NCI-H345 (cell line): ENCODE measurements at regions not wholly inside any gene's neighbourhood (a gene's known extent, or its start where the extent isn't known, plus 50 kb on each side); places are given as distances from the start of the nearest gene placed in this dataset.

Experiments used
- DNase-seq: peaks from one replicate; lab custom pipeline; 2025; lab: John Stamatoyannopoulos, UW

DNA sequence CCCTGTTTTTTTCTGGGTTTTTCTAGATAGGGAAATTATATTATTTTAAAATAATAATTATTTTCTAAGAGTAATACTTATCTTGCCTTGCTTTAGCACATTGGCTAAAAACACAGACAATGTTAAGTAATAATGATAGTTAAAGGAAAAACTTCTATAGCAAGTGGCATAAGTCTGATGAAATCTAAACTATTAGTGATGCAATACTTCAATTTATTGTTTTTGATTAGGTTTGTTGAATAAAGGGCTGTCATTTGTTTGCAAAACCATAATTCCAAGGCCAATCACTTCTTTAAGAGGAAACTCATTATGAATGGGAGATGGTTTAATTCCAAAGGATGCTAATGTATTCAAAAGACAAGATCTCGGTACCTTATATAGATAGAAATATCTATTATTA, 293.8 kb upstream of the FBXL7 start:
- DNase-seq = no peak

- DNase-seq = no peak
These were observed 296.6 kb upstream of the FBXL7 start for GRCh38 chr5:15203376-15203775.

DNA sequence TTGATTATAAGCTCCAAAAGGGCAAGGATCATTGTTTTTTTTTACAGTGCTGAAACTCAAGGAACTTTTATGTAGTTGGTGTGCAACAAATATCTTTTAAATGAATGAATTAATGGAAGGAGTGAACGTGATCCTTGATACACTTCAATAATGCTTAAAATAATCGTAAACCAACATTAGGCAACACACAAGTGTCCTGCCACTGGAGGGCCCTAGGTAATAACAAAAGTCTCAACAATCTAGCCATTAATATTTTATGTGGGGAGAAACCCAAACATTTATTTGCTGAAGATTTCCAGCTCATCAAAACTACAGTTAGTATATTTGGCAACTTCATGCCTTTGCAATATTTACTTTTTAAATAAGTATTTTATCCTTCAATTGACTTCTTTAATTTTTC, 309.0 kb upstream of the FBXL7 start:
- DNase-seq = no peak

DNA sequence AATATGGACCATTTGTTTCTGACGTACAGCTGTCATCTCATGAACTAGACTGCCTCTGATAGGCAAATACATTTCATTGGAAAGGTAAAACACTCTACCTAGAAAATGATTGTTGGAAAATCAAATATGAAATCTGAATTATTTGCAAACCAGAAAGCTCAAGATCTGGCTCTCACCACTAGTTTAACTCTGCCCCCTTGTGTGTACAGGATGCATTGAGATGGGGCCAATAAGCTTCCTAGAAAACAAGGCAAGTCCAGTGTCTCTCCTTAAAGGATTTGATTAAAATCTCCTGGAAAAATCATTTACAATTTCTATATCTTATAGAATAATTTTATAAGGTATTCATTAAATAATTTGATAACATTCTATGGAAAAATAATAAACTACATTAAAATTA, 311.9 kb upstream of the ANKH start:
- DNase-seq = no peak

GRCh38 chr5:15170173-15170572, 298.6 kb upstream of the ANKH start:
- DNase-seq = no peak

DNA sequence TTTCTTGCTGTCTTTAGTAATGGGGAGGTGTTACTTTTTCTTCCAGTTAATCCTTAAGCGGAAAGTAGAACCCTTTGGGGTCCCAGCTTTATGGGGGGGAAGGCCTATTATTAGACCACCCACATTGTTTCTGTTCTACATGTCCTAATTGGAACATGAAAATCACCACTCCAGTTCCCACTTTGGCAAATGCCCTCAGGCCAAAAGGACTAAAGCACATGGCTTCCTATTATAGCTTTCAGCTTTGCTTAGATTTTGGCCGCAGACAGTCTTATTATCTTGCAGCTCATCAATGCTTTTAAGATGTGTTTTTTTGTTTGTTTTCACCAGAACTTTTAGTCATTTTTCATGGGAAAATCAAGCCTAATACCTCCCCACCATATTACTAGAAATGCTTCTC, 296.8 kb upstream of the ANKH start:
- DNase-seq = no peak

DNA sequence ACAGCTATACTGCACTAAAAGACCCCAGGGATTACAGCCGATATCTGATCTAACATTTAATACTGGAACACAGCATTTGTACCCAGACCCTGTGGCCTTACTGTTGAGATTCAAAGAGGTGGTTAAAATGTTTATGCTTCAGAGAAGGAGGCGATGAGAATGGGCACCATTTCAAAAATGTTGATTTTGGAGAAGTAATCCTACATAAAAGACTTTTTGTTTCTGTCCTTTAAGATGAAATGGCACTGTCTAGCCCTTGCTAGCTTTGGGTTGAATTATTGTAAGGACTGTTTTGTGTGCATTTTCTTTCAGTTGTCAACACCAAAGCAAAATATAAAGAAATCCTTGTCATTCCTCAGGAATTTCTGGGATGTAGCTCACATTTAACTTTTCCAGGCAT, 288.5 kb upstream of the ANKH start:
- DNase-seq = no peak

DNA sequence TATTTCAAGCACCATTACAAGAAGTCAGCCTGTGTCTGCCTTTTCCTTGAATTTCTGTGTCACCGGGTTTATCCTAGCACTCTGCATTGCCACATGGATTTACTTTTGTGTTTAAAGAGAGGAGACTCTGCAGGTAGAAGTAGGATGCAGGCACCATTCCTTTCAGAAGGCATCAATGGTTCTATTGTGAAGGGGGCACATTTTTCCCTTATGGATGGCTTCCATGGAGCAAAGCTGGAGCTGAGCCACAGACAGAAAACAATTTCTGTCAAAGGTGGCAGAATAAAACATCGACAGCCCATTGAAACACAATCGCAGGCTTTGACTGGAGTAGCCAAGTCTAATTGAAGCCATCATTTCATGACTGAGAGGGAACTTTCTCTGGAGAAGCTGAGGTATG, 288.0 kb upstream of the ANKH start:
- no peak for DNase-seq

DNA sequence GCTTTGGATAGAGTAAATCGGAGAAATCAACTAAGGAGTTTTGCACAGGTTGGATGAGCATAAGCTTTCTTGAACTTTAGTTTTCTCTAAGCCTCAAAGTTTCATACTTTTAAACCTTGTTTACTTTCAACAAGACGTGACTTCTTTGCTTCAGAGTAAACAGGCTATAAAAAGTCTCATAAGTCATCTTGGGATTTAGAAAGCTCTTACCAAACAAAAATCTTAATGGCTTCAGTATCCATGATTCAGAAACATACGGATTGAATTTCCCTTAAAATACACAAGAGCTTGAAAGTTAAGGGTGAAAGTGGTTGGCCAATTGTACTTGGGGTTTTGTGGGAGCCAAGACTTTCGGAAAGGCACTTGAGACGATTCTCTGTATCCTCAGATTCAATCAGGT, 270.9 kb upstream of the ANKH start:
- no peak for DNase-seq

DNA sequence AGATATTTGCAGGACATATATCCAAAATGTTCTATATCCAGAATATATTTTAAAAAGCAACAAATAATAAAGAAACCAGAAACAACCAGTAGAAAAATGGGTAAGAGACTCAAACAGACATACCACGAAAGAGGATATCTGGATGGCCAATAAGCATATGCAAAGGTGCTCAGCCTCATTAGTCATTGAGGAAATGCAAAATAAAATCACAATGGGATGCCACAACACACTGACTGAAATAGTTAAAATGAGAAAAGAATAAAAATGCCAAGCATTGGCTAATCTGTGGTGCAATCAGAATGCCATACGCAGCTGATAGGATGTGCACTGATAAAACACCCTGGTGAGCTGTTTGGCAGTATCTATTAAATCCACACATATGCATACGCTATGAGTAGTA, 265.8 kb upstream of the ANKH start:
- DNase-seq = no peak

DNA sequence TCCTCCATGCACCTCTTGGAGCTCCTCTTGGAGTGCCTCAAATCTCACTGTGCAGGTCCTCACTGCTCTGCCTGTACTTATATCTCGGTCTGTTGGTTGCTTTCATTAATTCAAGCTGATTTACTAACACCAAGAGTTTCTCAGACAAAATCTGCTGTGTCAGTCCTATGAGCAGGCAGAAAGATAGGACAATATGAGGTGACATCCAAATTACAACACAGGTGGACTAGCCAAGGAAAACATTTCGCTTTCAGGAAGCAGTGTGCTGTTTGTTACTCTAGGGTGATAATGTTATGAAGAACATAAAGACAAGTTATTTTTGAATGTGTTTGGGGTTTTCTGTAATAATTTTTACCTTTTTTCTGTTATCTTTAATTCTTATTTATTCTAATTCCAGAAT, 264.1 kb upstream of the ANKH start:
- no peak for DNase-seq

DNA sequence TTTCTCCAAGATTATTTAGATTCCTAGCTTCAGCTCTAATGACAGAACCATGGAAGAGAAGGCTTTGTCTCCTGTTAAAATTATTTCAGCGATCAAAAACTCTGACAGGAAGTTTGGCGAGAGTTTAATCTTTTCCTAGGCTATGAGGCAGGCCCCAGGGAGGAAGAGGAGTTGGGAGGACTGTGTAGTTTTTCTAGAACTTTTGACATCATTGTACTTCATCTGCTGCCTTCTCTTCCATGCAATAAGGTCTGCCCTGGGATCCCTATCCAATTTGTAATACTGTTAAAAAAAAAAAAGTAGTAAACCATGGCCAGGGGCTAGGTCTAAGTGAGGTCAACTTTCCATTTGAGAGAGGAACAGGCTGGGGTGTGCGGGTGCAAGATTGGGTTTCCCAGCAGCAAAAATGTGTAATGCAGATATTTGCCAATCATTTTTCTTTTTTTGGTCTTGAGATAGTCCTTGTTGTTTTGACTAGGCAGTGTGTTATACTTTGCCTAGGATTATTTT, 261.9 kb upstream of the ANKH start:
- DNase-seq = no peak

DNA sequence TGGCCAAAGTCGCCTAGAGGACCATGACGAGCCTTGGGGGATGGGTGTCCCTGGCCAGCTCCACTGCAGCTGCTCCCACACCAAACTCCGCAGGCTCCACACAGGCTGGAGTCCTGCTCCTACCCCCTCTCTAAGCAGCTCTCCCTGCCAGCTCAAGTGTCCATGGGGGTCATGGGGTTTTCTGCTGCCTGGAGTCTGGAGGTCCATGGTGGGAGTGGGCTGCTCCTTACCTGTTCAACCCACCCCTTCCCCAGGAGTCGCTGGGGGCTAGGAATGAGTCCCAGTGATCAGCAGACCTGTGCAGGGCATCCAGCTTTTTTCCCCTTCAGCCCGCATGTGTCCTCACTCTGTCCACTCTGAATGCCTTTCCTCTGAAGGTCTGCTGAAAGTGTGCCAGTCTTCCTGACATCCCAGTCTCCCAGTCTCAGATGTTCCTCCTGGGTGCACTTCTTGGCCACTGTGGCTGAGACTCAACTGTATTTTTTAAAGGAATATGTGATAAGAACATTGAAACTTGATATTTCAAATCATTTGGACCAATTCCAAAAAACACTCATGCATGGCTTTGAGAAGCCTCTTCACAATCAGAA, 261.3 kb upstream of the ANKH start:
- DNase-seq = no peak

DNA sequence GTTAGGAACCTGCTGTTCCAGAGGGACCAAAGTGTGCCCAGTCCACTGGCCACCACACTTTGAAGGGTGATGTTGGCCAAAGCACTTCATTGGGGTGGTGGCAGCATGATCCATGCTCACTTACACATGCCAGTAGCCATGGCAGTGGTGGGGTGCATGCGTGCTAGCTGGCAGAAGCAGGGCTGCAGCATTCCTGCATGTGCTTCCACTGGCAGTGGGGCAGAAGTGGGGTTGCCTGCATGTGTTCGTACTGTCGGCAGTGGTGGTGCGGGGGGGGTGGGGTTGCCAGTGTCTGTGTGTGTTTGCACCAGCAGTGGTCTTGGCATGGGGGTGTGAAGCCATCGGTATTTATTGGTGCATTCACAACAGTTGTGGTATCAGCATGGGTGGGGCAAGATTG, 260.3 kb upstream of the ANKH start:
- DNase-seq = no peak

GRCh38 chr5:15124871-15125568, 253.4 kb upstream of the ANKH start:
- no peak for DNase-seq

DNA sequence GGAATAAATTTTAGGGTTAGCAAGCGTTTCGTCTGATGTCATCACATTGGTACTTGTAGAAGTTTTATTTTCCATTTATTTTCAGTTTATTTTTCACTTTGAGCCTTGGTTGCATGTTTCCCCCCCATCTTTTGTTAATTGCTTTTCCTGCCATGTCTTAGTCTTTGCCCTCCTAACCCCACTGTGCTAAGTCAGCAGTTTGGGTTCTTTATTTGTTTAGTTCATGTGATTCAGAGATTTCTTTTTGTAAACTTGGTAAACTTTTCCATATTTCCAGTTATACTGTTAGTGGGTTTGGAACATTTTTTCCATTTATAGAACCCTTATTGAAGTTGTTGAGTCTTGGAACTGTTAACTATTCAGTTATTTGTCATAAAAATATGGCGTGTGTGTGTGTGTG, 252.9 kb upstream of the ANKH start:
- no peak for DNase-seq

- no peak for DNase-seq
These were observed 246.1 kb upstream of the ANKH start for GRCh38 chr5:15117688-15118087.

- no peak for DNase-seq
These were observed 245.4 kb upstream of the ANKH start for GRCh38 chr5:15116996-15117395.

GRCh38 chr5:15106530-15107283, 235.1 kb upstream of the ANKH start:
- DNase-seq = no peak

DNA sequence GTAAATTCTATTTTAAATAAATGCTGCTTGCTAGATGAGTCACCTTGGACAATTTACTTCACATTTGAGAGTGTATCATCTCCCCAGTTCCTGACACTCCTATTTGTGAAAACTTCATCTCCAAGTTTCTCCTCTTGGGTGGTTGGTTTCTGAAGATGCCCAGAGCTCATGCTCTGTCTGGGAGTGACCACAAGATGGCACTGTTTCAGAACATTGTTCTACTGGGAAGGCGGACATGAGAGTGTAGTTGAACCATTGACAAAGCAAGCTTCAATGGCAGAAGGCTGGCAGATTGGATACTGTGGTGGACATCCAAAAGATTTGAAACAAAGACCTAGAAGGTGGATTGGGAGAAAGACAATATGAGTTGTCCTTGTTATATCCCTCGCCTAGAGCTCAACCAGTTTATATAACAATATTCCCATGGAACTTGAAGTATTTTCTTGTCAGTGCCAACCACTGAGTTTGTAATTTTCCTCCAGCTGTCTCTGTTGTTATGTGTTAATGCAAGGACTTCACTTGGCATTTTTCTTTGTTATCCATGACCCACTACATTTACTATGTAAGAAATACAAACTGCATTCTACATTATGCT, 234.3 kb upstream of the ANKH start:
- DNase-seq = peak; percentile 18

- no peak for DNase-seq
These were observed 232.3 kb upstream of the ANKH start for GRCh38 chr5:15103864-15104263.

- DNase-seq = no peak
These were observed 231.6 kb upstream of the ANKH start for GRCh38 chr5:15103130-15103529.

DNA sequence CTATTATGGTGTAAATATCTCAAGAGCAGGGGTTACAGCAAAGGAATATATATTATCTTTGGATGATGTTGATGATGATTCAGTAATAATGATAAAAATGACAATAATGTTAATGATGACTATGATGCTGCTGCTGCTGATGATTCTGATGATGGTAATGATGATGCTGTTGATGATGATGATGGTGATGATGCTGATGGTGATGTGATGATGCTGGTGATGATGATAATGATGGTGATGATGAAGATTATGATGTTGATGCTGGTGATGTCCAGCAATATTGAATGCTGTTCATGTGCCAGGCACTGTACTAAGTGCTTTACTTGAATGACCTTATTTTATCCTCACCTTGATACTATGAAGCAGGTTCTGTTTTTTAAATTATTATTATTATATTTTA, 226.0 kb upstream of the ANKH start:
- DNase-seq = no peak
